Gastrocnemius medialis (tissue), 4 donors: ENCODE measurements at regions not wholly inside any gene's neighbourhood (a gene's known extent, or its start where the extent isn't known, plus 50 kb on each side); places are given as distances from the start of the nearest gene placed in this dataset.

Experiments used
- ATAC-seq, 2 donors: fragments of 150-250 bp; one replicate each; pipeline ENCODE4 v1.9.1; 2016
- DNase-seq, 2 donors: peaks; one replicate each; pipeline ENCODE4 v3.0.0-alpha.2; 2019
- H3K27ac ChIP-seq, 4 donors: fragments of 200-600 bp; sonication (generic); 1 replicate in 1 of 4; 2 replicates in 3 of 4; pipeline ENCODE4 v1.5.1; 2016 to 2018; ENCODE audit warnings: mild to moderate bottlenecking in 2 of 4, moderate library complexity in 1 of 4
- H3K27me3 ChIP-seq, 3 donors: fragments of 200-600 bp; sonication (generic) in 2 of 3; 1 replicate in 1 of 3; 2 replicates in 2 of 3; pipeline versions ENCODE4 v1.5.1 to v1.6.0; 2016 to 2019; ENCODE audit warnings: mild to moderate bottlenecking in 1 of 3, moderate library complexity in 1 of 3
- H3K36me3 ChIP-seq, 2 donors: fragments of 200-600 bp; sonication (generic) in 1 of 2; one replicate each; pipeline ENCODE4 v1.5.1; 2017 to 2018
- H3K4me1 ChIP-seq, 2 donors: fragments of 200-600 bp; sonication (generic) in 1 of 2; one replicate each; pipeline ENCODE4 v1.5.1; 2016 to 2017; ENCODE audit warnings: mild to moderate bottlenecking in 2 of 2
- H3K4me3 ChIP-seq, 4 donors: fragments of 200-600 bp; sonication (generic) in 3 of 4; 1 replicate in 1 of 4; 2 replicates in 3 of 4; pipeline ENCODE4 v1.5.1; 2016 to 2019; ENCODE audit warnings: mild to moderate bottlenecking in 2 of 4
- H3K9me3 ChIP-seq, 3 donors: fragments of 200-600 bp; sonication (generic) in 2 of 3; 1 replicate in 1 of 3; 2 replicates in 2 of 3; pipeline ENCODE4 v1.5.1; 2016 to 2019
- CTCF ChIP-seq, 5 experiments: fragments of 450-650 bp in 3 of 5; fragments of 200-600 bp in 2 of 5; sonication (generic) in 2 of 5; IDR thresholded peaks in 4 of 5; conservative IDR thresholded peaks in 1 of 5; 1 replicate in 4 of 5; 2 replicates in 1 of 5; pipeline ENCODE4 v1.5.1; 2016 to 2019; ENCODE audit warnings: antibody characterized with exemption in 5 of 5, mild to moderate bottlenecking in 3 of 5, moderate library complexity in 3 of 5
- POLR2A ChIP-seq, 2 donors: fragments of 450-650 bp; IDR thresholded peaks; one replicate each; pipeline ENCODE4 v1.6.1; 2017; ENCODE audit warnings: antibody characterized with exemption in 2 of 2, mild to moderate bottlenecking in 2 of 2, moderate library complexity in 2 of 2
- in situ Hi-C, 4 donors: fragments of 200-750 bp; cut with MboI; loops; one replicate each; pipeline versions ENCODE4 v1.15.0 to v1.8.0; 2017; ENCODE audit warnings: low sequenced_read_pairs in 4 of 4
- intact Hi-C: fragments of 100-400 bp; cut with DNase I; formaldehyde crosslinking; loops from one replicate; pipeline ENCODE4 v1.15.1; 2023; ENCODE audit warnings: low total_unique reads

- Histone ChIP-seq H3K27ac (no peak overlapping the region), H3K9me3 (no peaks in the 10 kb centered on the region), H3K27me3 (peaks cover 0 to 9% (median 3%) of the 10 kb centered on the region in 3 donors), H3K4me1 (no peaks in the 10 kb centered on the region), H3K4me3 (no peak overlapping the region), H3K36me3 (no peaks in the 10 kb centered on the region)
- DNase-seq = no peak
- in situ Hi-C loops = no loop called here
- intact Hi-C loops = no loop called here
- no peak for TF ChIP-seq POLR2A (IDR thresholded peaks at IDR 0.05)
- no peak for TF ChIP-seq CTCF (IDR thresholded peaks at IDR 0.05 in 4 of 5, conservative IDR thresholded peaks at IDR 0.05 in 1 of 5)
- ATAC-seq = no peak
These were observed 158.1 kb upstream of the SHB start for GRCh38 chr9:38227061-38227540.

- Histone ChIP-seq H3K27me3 (peaks cover 0 to 9% (median 3%) of the 10 kb centered on the region in 3 donors), H3K4me3 (no peak overlapping the region), H3K9me3 (no peaks in the 10 kb centered on the region), H3K27ac (no peak overlapping the region), H3K36me3 (no peaks in the 10 kb centered on the region), H3K4me1 (no peaks in the 10 kb centered on the region)
- intact Hi-C loops = no loop called here
- ATAC-seq (no peak), DNase-seq (no peak)
- no peak for TF ChIP-seq CTCF (IDR thresholded peaks at IDR 0.05 in 4 of 5, conservative IDR thresholded peaks at IDR 0.05 in 1 of 5)
- no peak for TF ChIP-seq POLR2A (IDR thresholded peaks at IDR 0.05)
- in situ Hi-C loops = no loop called here
These were observed 157.5 kb upstream of the SHB start for GRCh38 chr9:38226491-38226951.

GRCh38 chr9:38224941-38225340, 155.9 kb upstream of the SHB start:
- Histone ChIP-seq H3K27ac (no peak overlapping the region), H3K27me3 (peaks cover 0 to 9% (median 3%) of the 10 kb centered on the region in 3 donors), H3K9me3 (no peaks in the 10 kb centered on the region), H3K4me3 (no peak overlapping the region), H3K4me1 (no peaks in the 10 kb centered on the region), H3K36me3 (no peaks in the 10 kb centered on the region)
- intact Hi-C loops = no loop called here
- TF ChIP-seq CTCF (IDR thresholded peaks at IDR 0.05 in 4 of 5, conservative IDR thresholded peaks at IDR 0.05 in 1 of 5) = no peak
- TF ChIP-seq POLR2A (IDR thresholded peaks at IDR 0.05) = no peak
- in situ Hi-C loops = no loop called here
- ATAC-seq (no peak), DNase-seq (no peak)

- H3K4me1 ChIP-seq = no peaks in the 10 kb centered on the region
- H3K36me3 ChIP-seq = no peaks in the 10 kb centered on the region
- H3K9me3 ChIP-seq = no peaks in the 10 kb centered on the region
- in situ Hi-C loops (loop anchor here in 2 of 4 donors (10.0 kb wide), 2 partner anchors 52 to 58 kb away; no protein-coding TSS in a partner anchor), intact Hi-C loops (no loop called here)
- no peak overlapping the region for H3K27ac ChIP-seq
- H3K27me3 ChIP-seq = no peaks in the 10 kb centered on the region
- no peak overlapping the region for H3K4me3 ChIP-seq
- no peak for TF ChIP-seq CTCF (IDR thresholded peaks at IDR 0.05 in 4 of 5, conservative IDR thresholded peaks at IDR 0.05 in 1 of 5)
- no peak for TF ChIP-seq POLR2A (IDR thresholded peaks at IDR 0.05)
- DNase-seq (no peak), ATAC-seq (no peak)
These were observed 147.5 kb upstream of the SHB start for GRCh38 chr9:38216572-38216971.

GRCh38 chr9:38215465-38215864, 146.4 kb upstream of the SHB start:
- no peaks in the 10 kb centered on the region for H3K9me3 ChIP-seq
- TF ChIP-seq CTCF (IDR thresholded peaks at IDR 0.05 in 4 of 5, conservative IDR thresholded peaks at IDR 0.05 in 1 of 5) (no peak), POLR2A (IDR thresholded peaks at IDR 0.05) (no peak)
- DNase-seq (no peak), ATAC-seq (no peak)
- H3K4me1 ChIP-seq = no peaks in the 10 kb centered on the region
- no peak overlapping the region for H3K27ac ChIP-seq
- no peaks in the 10 kb centered on the region for H3K27me3 ChIP-seq
- H3K4me3 ChIP-seq = no peak overlapping the region
- no peaks in the 10 kb centered on the region for H3K36me3 ChIP-seq
- intact Hi-C loops (no loop called here), in situ Hi-C loops (loop anchor here in 2 of 4 donors (10.0 kb wide), 2 partner anchors 51 to 59 kb away; no protein-coding TSS in a partner anchor)
